H1 (cell line): ENCODE measurements at regions not wholly inside any gene's neighbourhood (a gene's known extent, or its start where the extent isn't known, plus 50 kb on each side); places are given as distances from the start of the nearest gene placed in this dataset.

Experiments used
- CTCF ChIA-PET: fragments of 300-600 bp; sonication (Branson Sonifier 250); formaldehyde crosslinking; loops from one replicate; lab custom pipeline; 2021; ENCODE audit not compliant: partially characterized antibody; lab: Charles Lee
- POLR2A ChIA-PET: fragments of 300-600 bp; sonication (Branson Sonifier 250); formaldehyde crosslinking; loops from one replicate; lab custom pipeline; 2021; ENCODE audit warnings: inconsistent platforms; ENCODE audit not compliant: partially characterized antibody; lab: Charles Lee
- DNase-seq, 2 experiments: peaks; one replicate each; pipeline versions ENCODE4 v3.0.0 to v3.0.0-alpha.2; 2010 to 2022; ENCODE audit warnings: low spot score in 2 of 2, low read depth in 1 of 2, mixed read lengths in 1 of 2
- FAIRE-seq: peaks from 2 replicates; lab custom pipeline; 2011; peaks lifted over from hg19 to GRCh38; lab: Jason Lieb, UNC
- H2AFZ ChIP-seq: 2 replicates; pipeline ENCODE4 v1.8.1; 2012; ENCODE audit warnings: low read length, inconsistent platforms
- H2AK5ac ChIP-seq: 2 replicates; pipeline ENCODE4 v1.6.1; 2013; ENCODE audit warnings: low read depth, low read length
- H2BK120ac ChIP-seq: replicated peaks from 2 replicates; pipeline ENCODE3; 2013; ENCODE audit warnings: low read depth, low read length, inconsistent platforms
- H2BK12ac ChIP-seq: 2 replicates; pipeline ENCODE4 v1.6.1; 2013; ENCODE audit warnings: low read depth, low read length
- H2BK15ac ChIP-seq: 2 replicates; pipeline ENCODE4 v1.6.1; 2013; ENCODE audit warnings: low read length
- H2BK20ac ChIP-seq: 2 replicates; pipeline ENCODE4 v1.6.1; 2013; ENCODE audit warnings: low read length
- H2BK5ac ChIP-seq: 2 replicates; pipeline ENCODE4 v1.6.1; 2013; ENCODE audit warnings: low read depth, low read length
- H3K14ac ChIP-seq: 2 replicates; pipeline ENCODE4 v1.6.1; 2013; ENCODE audit warnings: inconsistent platforms; ENCODE audit not compliant: insufficient read length
- H3K18ac ChIP-seq: 2 replicates; pipeline ENCODE4 v1.6.1; 2013; ENCODE audit warnings: low read length; ENCODE audit errors: extremely low read depth
- H3K23ac ChIP-seq: 2 replicates; pipeline ENCODE4 v1.6.1; 2013; ENCODE audit warnings: inconsistent platforms; ENCODE audit not compliant: insufficient read length
- H3K23me2 ChIP-seq: 2 replicates; pipeline ENCODE4 v1.6.1; 2013; ENCODE audit warnings: low read depth, low read length
- H3K27ac ChIP-seq: 2 replicates; pipeline ENCODE4 v1.6.1; 2011; ENCODE audit warnings: low read depth, low read length, inconsistent platforms
- H3K27me3 ChIP-seq, 4 experiments: replicated peaks in 1 of 4; 1 replicate in 1 of 4; 2 replicates in 3 of 4; pipeline versions ENCODE4 v1.6.1 to v1.8.1; 2011 to 2013; ENCODE audit warnings: low read length in 3 of 4, mild to moderate bottlenecking in 3 of 4, inconsistent platforms in 2 of 4, mixed read lengths in 2 of 4, moderate library complexity in 1 of 4; ENCODE audit not compliant: control insufficient read depth in 3 of 4, insufficient read depth in 3 of 4; ENCODE audit errors: extremely low read depth in 1 of 4
- H3K36me3 ChIP-seq, 4 experiments: 2 replicates each; pipeline versions ENCODE4 v1.6.1 to v1.8.1; 2011 to 2013; ENCODE audit warnings: mild to moderate bottlenecking in 4 of 4, low read length in 3 of 4, moderate library complexity in 2 of 4, control low read depth in 1 of 4, inconsistent platforms in 1 of 4; ENCODE audit not compliant: insufficient read depth in 4 of 4, control insufficient read depth in 2 of 4
- H3K4ac ChIP-seq: replicated peaks from 2 replicates; pipeline ENCODE3; 2013; ENCODE audit warnings: low read length, low read depth, mixed read lengths, inconsistent platforms; ENCODE audit not compliant: insufficient read length
- H3K4me1 ChIP-seq, 4 experiments: replicated peaks in 1 of 4; 1 replicate in 1 of 4; 2 replicates in 3 of 4; pipeline versions ENCODE4 v1.6.1 to v1.8.1; 2011 to 2013; ENCODE audit warnings: low read length in 3 of 4, inconsistent platforms in 2 of 4, mixed read lengths in 1 of 4; ENCODE audit not compliant: insufficient read depth in 4 of 4, control insufficient read depth in 3 of 4
- H3K4me2 ChIP-seq, 2 experiments: 2 replicates each; pipeline versions ENCODE4 v1.6.1 to v1.8.1; 2011 to 2013; ENCODE audit warnings: low read depth in 2 of 2, low read length in 2 of 2, control low read depth in 1 of 2, inconsistent platforms in 1 of 2, mild to moderate bottlenecking in 1 of 2; ENCODE audit not compliant: insufficient read depth in 1 of 2
- H3K4me3 ChIP-seq, 4 experiments: fragments of 200-600, 300-600 bp in 1 of 4; sonication (generic), shearing (Covaris generic), sonication (Bioruptor Twin) in 1 of 4; 2 replicates each; pipeline versions ENCODE4 v1.5.1 to v1.8.1; 2011 to 2016; ENCODE audit warnings: low read length in 4 of 4, low read depth in 3 of 4, control low read depth in 2 of 4, inconsistent platforms in 2 of 4, mild to moderate bottlenecking in 2 of 4, mixed read lengths in 1 of 4, moderate library complexity in 1 of 4; ENCODE audit not compliant: insufficient read depth in 2 of 4; ENCODE audit errors: extremely low read depth in 1 of 4
- H3K56ac ChIP-seq: replicated peaks from 2 replicates; pipeline ENCODE3; 2013; ENCODE audit warnings: low read depth, mild to moderate bottlenecking, mixed read lengths, low read length, inconsistent platforms; ENCODE audit not compliant: insufficient read length
- H3K79me1 ChIP-seq: 2 replicates; pipeline ENCODE4 v1.6.1; 2013; ENCODE audit warnings: low read depth, low read length, control low read depth
- H3K79me2 ChIP-seq, 2 experiments: 2 replicates each; pipeline versions ENCODE4 v1.6.1 to v1.8.1; 2012 to 2013; ENCODE audit warnings: low read length in 2 of 2, mild to moderate bottlenecking in 2 of 2, inconsistent platforms in 1 of 2; ENCODE audit not compliant: insufficient read depth in 2 of 2, control insufficient read depth in 1 of 2
- H3K9ac ChIP-seq, 4 experiments: replicated peaks in 1 of 4; 1 replicate in 1 of 4; 2 replicates in 3 of 4; pipeline versions ENCODE4 v1.6.1 to v1.8.1; 2011 to 2013; ENCODE audit warnings: low read depth in 3 of 4, low read length in 3 of 4, control low read depth in 2 of 4, mild to moderate bottlenecking in 2 of 4, moderate library complexity in 2 of 4, inconsistent platforms in 1 of 4; ENCODE audit errors: extremely low read depth in 1 of 4
- H3K9me3 ChIP-seq, 2 experiments: 2 replicates each; pipeline versions ENCODE4 v1.6.1 to v1.8.1; 2012 to 2013; ENCODE audit warnings: mild to moderate bottlenecking in 2 of 2, moderate library complexity in 2 of 2, control low read depth in 1 of 2, inconsistent platforms in 1 of 2, low read depth in 1 of 2, low read length in 1 of 2, mixed read lengths in 1 of 2; ENCODE audit not compliant: insufficient read depth in 2 of 2
- H4K20me1 ChIP-seq, 2 experiments: replicated peaks in 1 of 2; 2 replicates each; pipeline versions ENCODE3 to v1.8.1; 2011 to 2013; ENCODE audit warnings: inconsistent platforms in 2 of 2, low read length in 2 of 2, mild to moderate bottlenecking in 1 of 2; ENCODE audit not compliant: insufficient read depth in 2 of 2, control insufficient read depth in 1 of 2
- H4K5ac ChIP-seq: 2 replicates; pipeline ENCODE4 v1.6.1; 2013; ENCODE audit warnings: low read length, low read depth, mixed read lengths, inconsistent platforms; ENCODE audit not compliant: insufficient read length
- H4K8ac ChIP-seq: 2 replicates; pipeline ENCODE4 v1.8.0; 2013; ENCODE audit warnings: mild to moderate bottlenecking, moderate library complexity, low read length, inconsistent platforms; ENCODE audit not compliant: insufficient read depth; ENCODE audit errors: extremely low read depth
- H4K91ac ChIP-seq: replicated peaks from 2 replicates; pipeline ENCODE3; 2013; ENCODE audit warnings: low read length, mixed read lengths, inconsistent platforms; ENCODE audit not compliant: insufficient read length
- CBX8 ChIP-seq: fragments of 300-800, 300-1000 bp; sonication (generic); IDR thresholded peaks from 2 replicates; pipeline ENCODE4 v1.7.1; 2016; ENCODE audit warnings: low read depth, low read length, borderline replicate concordance
- KDM1A ChIP-seq: fragments of 200-600, 300-600 bp; sonication (generic); IDR thresholded peaks from 2 replicates; pipeline ENCODE4 v1.7.1; 2016; ENCODE audit warnings: mild to moderate bottlenecking, low read length, borderline replicate concordance
- POLR2AphosphoS5 ChIP-seq: IDR thresholded peaks from 2 replicates; pipeline ENCODE4 v1.6.1; 2011; ENCODE audit warnings: low read depth, low read length
- SIN3A ChIP-seq, 2 experiments: IDR thresholded peaks in 1 of 2; conservative IDR thresholded peaks in 1 of 2; 2 replicates each; pipeline ENCODE4 v1.6.1; 2011 to 2012; ENCODE audit warnings: low read length in 2 of 2, improper control_type of control experiment in 1 of 2, low read depth in 1 of 2, mild to moderate bottlenecking in 1 of 2

DNA sequence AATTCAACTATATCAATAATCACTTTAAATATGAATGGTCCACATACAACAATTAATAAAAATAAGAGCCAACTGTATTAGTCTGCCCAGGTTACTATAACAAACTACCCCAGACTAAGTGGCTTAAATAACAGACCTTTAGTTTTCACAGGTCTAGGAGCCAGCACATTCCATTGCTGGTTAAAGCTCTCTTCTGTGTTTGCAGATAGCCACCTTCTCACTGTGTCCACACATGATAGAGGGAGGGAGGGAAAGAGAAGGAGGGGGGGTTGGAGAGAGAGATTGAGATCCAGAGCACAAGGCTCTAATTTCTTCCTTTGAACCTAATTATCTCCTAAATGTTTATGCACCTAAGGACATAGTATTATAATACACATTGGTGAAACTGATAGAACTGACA is 267.8 kb upstream of the NXPH2 start:
- Histone ChIP-seq H2BK12ac (no peak overlapping the region), H3K56ac (no peak overlapping the region), H3K79me1 (no peaks in the 10 kb centered on the region), H2BK120ac (no peak overlapping the region), H3K36me3 (no peaks in the 10 kb centered on the region), H2BK15ac (no peak overlapping the region), H2AFZ (no peak overlapping the region), H3K18ac (no peak overlapping the region), H2BK20ac (no peak overlapping the region), H3K23me2 (no peaks in the 10 kb centered on the region), H3K4ac (no peak overlapping the region), H3K4me3 (no peak overlapping the region), H3K9me3 (no peaks in the 10 kb centered on the region; a peak in 1 of 4 replicates), H3K27me3 (no peaks in the 10 kb centered on the region), H2AK5ac (no peak overlapping the region), H3K79me2 (no peaks in the 10 kb centered on the region), H3K27ac (no peak overlapping the region), H4K8ac (no peak overlapping the region), H3K23ac (no peak overlapping the region), H3K4me2 (no peak overlapping the region), H4K20me1 (no peaks in the 10 kb centered on the region), H3K14ac (no peak overlapping the region), H4K91ac (no peak overlapping the region), H3K4me1 (peaks cover 0 to 3% (median 1%) of the 10 kb centered on the region in 4 experiments; a peak in 3 of 7 replicates), H3K9ac (no peak overlapping the region), H4K5ac (no peak overlapping the region), H2BK5ac (no peak overlapping the region)
- CTCF ChIA-PET = interaction anchor here (0.9 kb wide), 1 partner anchor 259 kb away, joined by 3 read pairs; no protein-coding TSS in a partner anchor
- no peak for FAIRE-seq
- no peak for DNase-seq
- TF ChIP-seq POLR2AphosphoS5 (no peak), KDM1A (no peak), CBX8 (no peak), SIN3A (conservative IDR thresholded peaks at IDR 0.05 in 1 of 2, IDR thresholded peaks at IDR 0.05 in 1 of 2; ENCODE audit: low read depth in 1 of 2, low read length in 2 of 2) (no peak)
- POLR2A ChIA-PET = no interaction called here
